ENCODE measurements at regions not wholly inside any gene's neighbourhood (a gene's known extent, or its start where the extent isn't known, plus 50 kb on each side); places are given as distances from the start of the nearest gene placed in this dataset.

- TF ChIP-seq CTCF (IDR thresholded peaks at IDR 0.05) (no peak), POLR2AphosphoS5 (IDR thresholded peaks at IDR 0.05; ENCODE audit: low read depth, low read length) (no peak), USF2 (IDR thresholded peaks at IDR 0.05; ENCODE audit: borderline replicate concordance, low read depth, low read length) (no peak), MEF2A (IDR thresholded peaks at IDR 0.05; ENCODE audit: borderline replicate concordance, low read depth) (no peak), JUND (IDR thresholded peaks at IDR 0.05) (no peak), PBX3 (IDR thresholded peaks at IDR 0.05) (no peak), SIN3A (IDR thresholded peaks at IDR 0.05; ENCODE audit: borderline replicate concordance, low read depth, low read length) (no peak)
Observed at GRCh38 chr4:123750044-123750443, 353.4 kb downstream of the SPRY1 start (continued).

GRCh38 chr4:123755655-123756054 lies 359.1 kb downstream of the SPRY1 start:
- no peak for TF ChIP-seq MXI1 (IDR thresholded peaks at IDR 0.05; ENCODE audit: low read depth, low read length)
- no peak for TF ChIP-seq FOXM1 (IDR thresholded peaks at IDR 0.05; ENCODE audit: low read depth)
- TF ChIP-seq GABPA (IDR thresholded peaks at IDR 0.05; ENCODE audit: low read depth): no peak
- no peak for TF ChIP-seq RFX5 (IDR thresholded peaks at IDR 0.05; ENCODE audit: low read length)
- TF ChIP-seq RAD21 (IDR thresholded peaks at IDR 0.05; ENCODE audit: low read length): no peak
- TF ChIP-seq TCF12 (IDR thresholded peaks at IDR 0.05): no peak
- TF ChIP-seq REST (IDR thresholded peaks at IDR 0.05; ENCODE audit: low read depth, low read length): no peak
- no peak for TF ChIP-seq USF1 (IDR thresholded peaks at IDR 0.05; ENCODE audit: borderline replicate concordance, low read depth)
- TF ChIP-seq FOSL2 (IDR thresholded peaks at IDR 0.05; ENCODE audit: borderline replicate concordance, low read depth): no peak
- TF ChIP-seq TEAD4 (IDR thresholded peaks at IDR 0.05; ENCODE audit: borderline replicate concordance, insufficient read depth): no peak
- no peak for TF ChIP-seq CHD2 (IDR thresholded peaks at IDR 0.05; ENCODE audit: low read length, partially characterized antibody)
- TF ChIP-seq EP300 (IDR thresholded peaks at IDR 0.05; ENCODE audit: borderline replicate concordance in 1 of 2, low read depth in 1 of 2, low read length in 1 of 2): no peak
- TF ChIP-seq MAX (IDR thresholded peaks at IDR 0.05; ENCODE audit: low read depth): no peak
- no peak for TF ChIP-seq EZH2phosphoT487 (IDR thresholded peaks at IDR 0.05; ENCODE audit: borderline replicate concordance, low read depth)
- TF ChIP-seq IRF3 (IDR thresholded peaks at IDR 0.05; ENCODE audit: low read depth, low read length): no peak
- no peak for DNase-seq
- CTCF ChIA-PET: interaction anchor here (0.5 to 1.9 kb wide), 2 partner anchors 8 to 418 kb away, joined by 3 to 4 read pairs; no protein-coding TSS in a partner anchor

More at GRCh38 chr4:123755655-123756054, 359.1 kb downstream of the SPRY1 start:
- WGBS (ENCODE audit: low lambda C conversion rate): 45% methylated on average over 1 of the region's 2 CpGs
- Histone ChIP-seq H2AFZ (ENCODE audit: low read depth) (no peak overlapping the region), H3K27me3 (ENCODE audit: insufficient read depth) (no peaks in the 10 kb centered on the region), H3K9ac (no peak overlapping the region), H3K9me3 (no peaks in the 10 kb centered on the region), H3K36me3 (replicated peaks in 1 of 2; ENCODE audit: control insufficient read depth in 1 of 2, insufficient read depth in 2 of 2, low read length in 1 of 2) (no peaks in the 10 kb centered on the region), H3K79me2 (ENCODE audit: insufficient read depth) (no peaks in the 10 kb centered on the region), H3F3A (replicated peaks; ENCODE audit: insufficient read depth) (no peaks in the 10 kb centered on the region), H3K4me1 (ENCODE audit: control insufficient read depth in 1 of 2, insufficient read depth in 2 of 2, low read depth in 1 of 2, low read length in 1 of 2) (no peaks in the 10 kb centered on the region), H3K9me2 (no peaks in the 10 kb centered on the region), H3K4me3 (ENCODE audit: low read depth in 2 of 2, low read length in 1 of 2) (no peak overlapping the region), H4K20me1 (ENCODE audit: insufficient read depth) (no peaks in the 10 kb centered on the region), H3K27ac (ENCODE audit: low read depth in 2 of 2, low read length in 1 of 2) (no peak overlapping the region), H3K4me2 (no peak overlapping the region)
- POLR2A ChIA-PET: no interaction called here

Data from SK-N-SH (cell line).